ENCODE measurements at regions not wholly inside any gene's neighbourhood (a gene's known extent, or its start where the extent isn't known, plus 50 kb on each side); places are given as distances from the start of the nearest gene placed in this dataset.
"Not testable (repeated sequence)": the region's sequence is repeated elsewhere in the genome, so short reads cannot be mapped to it uniquely, and the experiment has no call there.

DNA sequence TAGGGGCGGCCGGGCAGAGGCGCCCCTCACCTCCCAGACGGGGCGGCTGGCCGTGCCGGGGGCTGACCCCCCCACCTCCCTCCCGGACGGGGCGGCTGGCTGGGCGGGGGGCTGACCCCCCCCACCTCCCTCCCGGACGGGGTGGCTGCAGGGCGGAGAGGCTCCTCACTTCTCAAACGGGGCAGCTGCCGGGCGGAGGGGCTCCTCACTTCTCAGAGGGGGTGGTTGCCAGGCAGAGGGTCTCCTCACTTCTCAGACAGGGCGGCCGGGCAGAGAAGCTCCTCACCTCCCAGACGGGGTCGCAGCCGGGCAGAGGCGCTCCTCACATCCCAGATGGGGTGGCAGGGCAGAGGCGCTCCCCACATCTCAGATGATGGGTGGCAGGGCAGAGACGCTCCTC, 836.8 kb downstream of the RAPGEF2 start:
- not testable (repeated sequence) for TF ChIP-seq POLR2A (IDR thresholded peaks at IDR 0.05; ENCODE audit: low read length); GATA1 (IDR thresholded peaks at IDR 0.05; ENCODE audit: low read depth, low read length)

Measured in erythroblast (primary cell).